GM23338 (cell line): ENCODE measurements at regions not wholly inside any gene's neighbourhood (a gene's known extent, or its start where the extent isn't known, plus 50 kb on each side); places are given as distances from the start of the nearest gene placed in this dataset.

ENCODE experiments used
- JUNB ChIP-seq: IDR thresholded peaks from one replicate; pipeline ENCODE4 v1.6.1; 2016; ENCODE audit warnings: antibody characterized with exemption; ENCODE audit not compliant: unreplicated experiment
- TF ChIP-seq, protein P1 (sequence below), 2 experiments: fragments of 200-600 bp in 1 of 2; sonication (generic) in 1 of 2; conservative IDR thresholded peaks; 2 replicates each; pipeline versions ENCODE4 v1.5.1 to v1.6.1; 2016 to 2017; ENCODE audit warnings: antibody characterized with exemption in 2 of 2, low read depth in 2 of 2, mild to moderate bottlenecking in 2 of 2, moderate library complexity in 1 of 2

DNA sequence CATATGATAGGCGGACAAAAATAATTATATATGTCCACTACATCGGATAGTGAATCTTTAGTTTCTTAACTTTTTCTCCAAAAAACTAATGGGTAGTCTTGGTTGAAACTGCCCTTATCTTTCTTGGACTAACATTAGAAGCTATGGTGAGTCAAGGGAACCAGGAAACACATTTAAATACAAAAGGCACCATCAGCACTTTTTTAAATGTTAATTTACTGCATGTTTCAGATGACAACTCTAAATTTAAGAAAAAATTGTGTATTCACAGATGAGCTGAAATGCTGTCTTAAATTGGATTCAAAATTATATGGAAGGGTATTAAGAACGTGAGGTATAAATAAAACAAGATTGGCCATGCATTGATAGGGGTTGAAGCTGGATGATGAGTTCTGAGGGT is 75.6 kb upstream of the CERS6 start:
- no peak for TF ChIP-seq JUNB
- TF ChIP-seq, protein P1, sequence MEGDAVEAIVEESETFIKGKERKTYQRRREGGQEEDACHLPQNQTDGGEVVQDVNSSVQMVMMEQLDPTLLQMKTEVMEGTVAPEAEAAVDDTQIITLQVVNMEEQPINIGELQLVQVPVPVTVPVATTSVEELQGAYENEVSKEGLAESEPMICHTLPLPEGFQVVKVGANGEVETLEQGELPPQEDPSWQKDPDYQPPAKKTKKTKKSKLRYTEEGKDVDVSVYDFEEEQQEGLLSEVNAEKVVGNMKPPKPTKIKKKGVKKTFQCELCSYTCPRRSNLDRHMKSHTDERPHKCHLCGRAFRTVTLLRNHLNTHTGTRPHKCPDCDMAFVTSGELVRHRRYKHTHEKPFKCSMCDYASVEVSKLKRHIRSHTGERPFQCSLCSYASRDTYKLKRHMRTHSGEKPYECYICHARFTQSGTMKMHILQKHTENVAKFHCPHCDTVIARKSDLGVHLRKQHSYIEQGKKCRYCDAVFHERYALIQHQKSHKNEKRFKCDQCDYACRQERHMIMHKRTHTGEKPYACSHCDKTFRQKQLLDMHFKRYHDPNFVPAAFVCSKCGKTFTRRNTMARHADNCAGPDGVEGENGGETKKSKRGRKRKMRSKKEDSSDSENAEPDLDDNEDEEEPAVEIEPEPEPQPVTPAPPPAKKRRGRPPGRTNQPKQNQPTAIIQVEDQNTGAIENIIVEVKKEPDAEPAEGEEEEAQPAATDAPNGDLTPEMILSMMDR (conservative IDR thresholded peaks at IDR 0.05; ENCODE audit: low read depth in 2 of 2), result no peak
